Heart right ventricle (tissue), 16 donors: ENCODE measurements at regions not wholly inside any gene's neighbourhood (a gene's known extent, or its start where the extent isn't known, plus 50 kb on each side); places are given as distances from the start of the nearest gene placed in this dataset.

Experiments
- ATAC-seq, 8 donors: fragments of 200-7000 bp; cut with Tn5 transposase; one replicate each; pipeline ENCODE4 v1.9.1; 2020; ENCODE audit warnings: mild to moderate bottlenecking in 8 of 8, moderate library complexity in 8 of 8, moderate number of reproducible peaks in 1 of 8
- DNase-seq, 2 donors: peaks; one replicate each; pipeline ENCODE4 v3.0.0-alpha.2; 2020
- H3K27ac ChIP-seq, 10 donors: fragments of 200-600 bp; sonication (generic) in 2 of 10; one replicate each; pipeline versions ENCODE4 v1.5.0 to v1.8.0; 2020 to 2022; ENCODE audit warnings: mild to moderate bottlenecking in 3 of 10
- H3K27me3 ChIP-seq, 7 donors: fragments of 200-600 bp; one replicate each; pipeline ENCODE4 v1.8.0; 2021 to 2022; ENCODE audit warnings: mild to moderate bottlenecking in 2 of 7
- H3K36me3 ChIP-seq, 9 donors: fragments of 200-600 bp; sonication (generic) in 1 of 9; one replicate each; pipeline versions ENCODE4 v1.5.0 to v1.8.0; 2020 to 2022; ENCODE audit warnings: mild to moderate bottlenecking in 2 of 9
- H3K4me1 ChIP-seq, 9 donors: fragments of 200-600 bp; sonication (generic) in 1 of 9; one replicate each; pipeline versions ENCODE4 v1.5.0 to v1.8.0; 2020 to 2022; ENCODE audit warnings: mild to moderate bottlenecking in 4 of 9
- H3K4me3 ChIP-seq, 10 donors: fragments of 200-600 bp; sonication (generic) in 2 of 10; one replicate each; pipeline versions ENCODE4 v1.5.0 to v1.8.0; 2020 to 2022; ENCODE audit warnings: mild to moderate bottlenecking in 7 of 10, moderate library complexity in 2 of 10
- H3K9me3 ChIP-seq, 11 donors: fragments of 200-600 bp in 10 of 11; sonication (generic) in 2 of 11; one replicate each; pipeline versions ENCODE4 v1.5.0 to v1.8.0; 2013 to 2022; ENCODE audit warnings: mild to moderate bottlenecking in 2 of 11, control low read depth in 1 of 11, moderate library complexity in 1 of 11
- WGBS, 2 donors: extraction: QIAGEN DNeasy Blood & Tissue Kit; methylation state at CpG; one replicate each; pipeline ENCODE4 v1.1.7; 2013; ENCODE audit warnings: inconsistent platforms in 1 of 2; 5-methylcytosine and 5-hydroxymethylcytosine counted together
- intact Hi-C, 10 donors: fragments of 100-400 bp; cut with DNase I; formaldehyde crosslinking; loops; one replicate each; pipeline versions ENCODE4 v1.11.1 to v1.14.2; 2022
- TF ChIP-seq, protein P1 (sequence below), 9 donors: fragments of 200-600 bp; sonication (generic) in 2 of 9; IDR thresholded peaks; one replicate each; pipeline versions ENCODE4 v1.5.0 to v1.8.0; 2021 to 2022; ENCODE audit warnings: antibody characterized with exemption in 9 of 9, mild to moderate bottlenecking in 5 of 9, moderate library complexity in 1 of 9
- donor health status: Arrhythmogenic right ventricular cardiomyopathy.
- donor health status: ischemic (EF 13 %, LVEDD 7.1; RV severe dilation, severe dysfunction).
- donor health status: healthy with polysubstance abuse.
- donor health status: DM: no; HTN: yes; CAD: no.
- donor health status: DM: no; HTN: no; CAD: no.
- donor health status: ischemic (EF 25% LVEDD 6.9; RV normal size, moderate dysfunction).
- donor health status: ischemic (EF 25% LVEDD 5.7; RV mildly dilated, moderate dysfunction).
- donor health status: healthy.
- donor health status: DM: yes; HTN: yes; CAD: no.
- donor health status: Ischemic cardiomyopathy.
- donor health status: ischemic (EF 35%, LVEDD 5.7; RV mildly dilated, moderate dysfunction).
- donor health status: nonischemic (EF 11% LVEDD 7.7; RV severe dilation, severe dysfunction).
- donor health status: DM: yes; HTN: yes; CAD: no.
- donor health status: PGD.
- donor health status: ischemic (EF 29% LVEDD 5.4; RV normal size, mild dysfunction).
- donor health status: nonischemic (EF 23%, LVEDD 6.1; RV moderate dilation, normal function).

DNA sequence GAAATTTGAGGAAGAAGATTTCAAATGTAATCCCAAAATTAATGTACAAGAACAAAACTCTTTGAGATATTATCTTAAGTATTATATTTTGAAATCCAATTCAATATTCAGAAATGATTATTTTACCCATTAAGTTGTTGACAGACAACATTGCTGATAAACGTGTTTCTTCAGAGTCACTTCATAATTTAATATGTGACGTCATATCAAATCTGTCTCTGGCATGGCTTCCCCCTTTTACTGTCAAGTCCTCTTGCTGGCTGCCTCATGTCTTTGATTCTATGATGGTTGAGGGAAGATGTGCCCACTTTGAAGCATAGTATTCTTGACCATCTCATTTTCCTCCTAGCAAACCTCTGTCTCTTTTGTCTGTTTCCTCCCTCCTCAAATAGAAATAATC lies 1257.1 kb upstream of the GOT2 start:
- peaks cover 0 to 55% (median 15%) of the 10 kb centered on the region in 11 donors for H3K9me3 ChIP-seq
- no peaks in the 10 kb centered on the region for H3K4me1 ChIP-seq
- DNase-seq = no peak
- no peaks in the 10 kb centered on the region for H3K36me3 ChIP-seq
- TF ChIP-seq, protein P1, sequence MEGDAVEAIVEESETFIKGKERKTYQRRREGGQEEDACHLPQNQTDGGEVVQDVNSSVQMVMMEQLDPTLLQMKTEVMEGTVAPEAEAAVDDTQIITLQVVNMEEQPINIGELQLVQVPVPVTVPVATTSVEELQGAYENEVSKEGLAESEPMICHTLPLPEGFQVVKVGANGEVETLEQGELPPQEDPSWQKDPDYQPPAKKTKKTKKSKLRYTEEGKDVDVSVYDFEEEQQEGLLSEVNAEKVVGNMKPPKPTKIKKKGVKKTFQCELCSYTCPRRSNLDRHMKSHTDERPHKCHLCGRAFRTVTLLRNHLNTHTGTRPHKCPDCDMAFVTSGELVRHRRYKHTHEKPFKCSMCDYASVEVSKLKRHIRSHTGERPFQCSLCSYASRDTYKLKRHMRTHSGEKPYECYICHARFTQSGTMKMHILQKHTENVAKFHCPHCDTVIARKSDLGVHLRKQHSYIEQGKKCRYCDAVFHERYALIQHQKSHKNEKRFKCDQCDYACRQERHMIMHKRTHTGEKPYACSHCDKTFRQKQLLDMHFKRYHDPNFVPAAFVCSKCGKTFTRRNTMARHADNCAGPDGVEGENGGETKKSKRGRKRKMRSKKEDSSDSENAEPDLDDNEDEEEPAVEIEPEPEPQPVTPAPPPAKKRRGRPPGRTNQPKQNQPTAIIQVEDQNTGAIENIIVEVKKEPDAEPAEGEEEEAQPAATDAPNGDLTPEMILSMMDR (IDR thresholded peaks at IDR 0.05) = no peak
- no peak overlapping the region for H3K27ac ChIP-seq
- WGBS, 2 donors = 40 to 66% methylated on average over 2 of the region's 2 CpGs
- no peak for ATAC-seq
- H3K27me3 ChIP-seq = no peaks in the 10 kb centered on the region
- intact Hi-C loops = no loop called here
- H3K4me3 ChIP-seq = no peak overlapping the region

DNA sequence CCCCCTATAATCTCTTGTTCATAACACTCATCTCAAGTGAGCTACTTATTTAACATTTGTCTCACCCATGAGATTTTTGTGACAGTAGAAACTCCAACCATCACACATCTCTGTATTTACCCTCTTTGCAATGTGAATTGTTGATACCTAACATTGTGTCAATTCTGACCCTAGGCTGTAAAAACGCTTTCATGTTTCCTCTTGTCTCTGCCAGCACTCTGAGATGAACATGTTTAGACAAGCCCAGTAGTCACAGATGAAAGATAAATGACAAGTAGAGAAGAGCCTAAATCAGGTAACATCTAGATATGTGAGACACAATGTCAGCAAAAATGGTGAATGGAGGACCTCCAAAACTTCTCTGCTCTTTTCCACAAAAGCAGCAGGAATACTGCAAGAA lies 1254.5 kb upstream of the GOT2 start:
- intact Hi-C loops = no loop called here
- TF ChIP-seq, protein P1 (IDR thresholded peaks at IDR 0.05) = no peak
- WGBS, 2 donors = 72 to 81% methylated on average over 1 of the region's 1 CpG
- no peak for ATAC-seq
- DNase-seq = no peak
- Histone ChIP-seq H3K36me3 (no peaks in the 10 kb centered on the region), H3K4me1 (no peaks in the 10 kb centered on the region), H3K4me3 (no peak overlapping the region), H3K9me3 (peaks cover 0 to 70% (median 25%) of the 10 kb centered on the region in 11 donors), H3K27ac (no peak overlapping the region), H3K27me3 (no peaks in the 10 kb centered on the region)

DNA sequence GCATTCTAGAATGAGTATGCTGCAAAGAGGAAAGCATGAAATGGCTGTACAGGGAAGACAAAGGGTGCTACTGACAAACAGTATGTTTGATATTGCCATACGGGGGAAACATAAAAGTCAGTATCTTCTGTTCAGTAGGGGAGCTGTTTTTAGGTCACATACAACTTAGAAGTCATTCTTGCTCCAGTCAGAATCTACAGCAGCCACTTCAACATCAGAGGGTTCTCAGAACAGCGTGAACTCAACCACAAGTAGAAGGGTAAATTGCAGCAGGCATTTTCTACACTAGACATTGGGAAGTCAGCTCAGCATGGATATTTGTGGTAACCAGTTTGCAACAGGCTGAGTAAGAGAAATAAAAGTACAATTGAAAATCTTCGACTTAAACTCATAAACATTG lies 1241.8 kb upstream of the GOT2 start:
- 63 to 66% methylated on average over 3 of the region's 3 CpGs for WGBS, 2 donors
- ATAC-seq = no peak
- TF ChIP-seq, protein P1 (IDR thresholded peaks at IDR 0.05) = no peak

DNA sequence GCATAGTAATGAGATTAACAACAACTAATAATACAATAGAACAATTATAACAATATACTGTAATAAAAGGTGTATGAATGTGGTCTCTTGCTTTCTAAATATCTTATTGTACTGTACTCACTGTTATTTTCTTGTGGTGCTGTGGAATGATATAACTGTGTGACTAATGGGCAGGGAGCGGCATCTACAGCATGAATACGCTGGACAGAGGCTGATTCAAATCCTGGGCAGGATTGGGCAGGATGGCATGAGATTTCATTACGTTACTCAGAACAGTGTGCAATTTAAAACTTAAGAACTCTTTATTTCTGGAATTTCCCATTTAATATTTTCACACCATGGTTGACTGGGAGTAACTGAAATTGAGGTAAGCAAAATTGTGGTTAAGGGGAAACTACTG lies 1239.8 kb upstream of the GOT2 start:
- no peaks in the 10 kb centered on the region for H3K4me1 ChIP-seq
- H3K27me3 ChIP-seq = no peaks in the 10 kb centered on the region
- no peak for ATAC-seq
- 88 to 91% methylated on average over 3 of the region's 3 CpGs for WGBS, 2 donors
- TF ChIP-seq, protein P1 (IDR thresholded peaks at IDR 0.05) = no peak
- DNase-seq = no peak
- H3K36me3 ChIP-seq = no peaks in the 10 kb centered on the region
- no peak overlapping the region for H3K4me3 ChIP-seq
- peaks cover 0 to 18% (median 0%) of the 10 kb centered on the region in 11 donors for H3K9me3 ChIP-seq
- H3K27ac ChIP-seq = no peak overlapping the region
- intact Hi-C loops = no loop called here

More for the DNA sequence above, 1241.8 kb upstream of the GOT2 start:
- intact Hi-C loops = no loop called here
- H3K27me3 ChIP-seq = no peaks in the 10 kb centered on the region
- H3K27ac ChIP-seq = no peak overlapping the region
- H3K4me1 ChIP-seq = no peaks in the 10 kb centered on the region
- H3K9me3 ChIP-seq = peaks cover 0 to 10% (median 0%) of the 10 kb centered on the region in 11 donors
- no peaks in the 10 kb centered on the region for H3K36me3 ChIP-seq
- no peak for DNase-seq
- no peak overlapping the region for H3K4me3 ChIP-seq
